ENCODE measurements at regions not wholly inside any gene's neighbourhood (a gene's known extent, or its start where the extent isn't known, plus 50 kb on each side); places are given as distances from the start of the nearest gene placed in this dataset.

DNA sequence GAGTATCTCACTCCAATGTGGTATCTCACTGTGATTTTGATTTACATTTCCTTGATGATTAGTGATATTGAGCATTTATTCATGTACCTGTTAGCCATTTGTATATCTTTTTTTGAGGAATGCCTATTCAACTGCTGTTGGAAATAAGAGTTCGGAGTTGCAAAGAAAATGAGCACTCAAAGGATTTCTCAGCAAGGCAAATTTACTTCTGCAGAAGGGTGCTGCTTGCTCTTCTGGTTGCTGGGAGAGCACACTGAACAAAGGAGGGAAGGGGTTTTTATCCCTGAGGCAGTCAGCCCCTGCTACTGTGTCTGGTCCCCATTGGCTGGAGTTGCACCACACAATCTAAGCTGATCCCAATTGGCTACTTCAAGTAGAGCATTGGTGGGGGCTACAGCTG is 822.4 kb upstream of the ADGRB3 start:
- TF ChIP-seq, protein P1, sequence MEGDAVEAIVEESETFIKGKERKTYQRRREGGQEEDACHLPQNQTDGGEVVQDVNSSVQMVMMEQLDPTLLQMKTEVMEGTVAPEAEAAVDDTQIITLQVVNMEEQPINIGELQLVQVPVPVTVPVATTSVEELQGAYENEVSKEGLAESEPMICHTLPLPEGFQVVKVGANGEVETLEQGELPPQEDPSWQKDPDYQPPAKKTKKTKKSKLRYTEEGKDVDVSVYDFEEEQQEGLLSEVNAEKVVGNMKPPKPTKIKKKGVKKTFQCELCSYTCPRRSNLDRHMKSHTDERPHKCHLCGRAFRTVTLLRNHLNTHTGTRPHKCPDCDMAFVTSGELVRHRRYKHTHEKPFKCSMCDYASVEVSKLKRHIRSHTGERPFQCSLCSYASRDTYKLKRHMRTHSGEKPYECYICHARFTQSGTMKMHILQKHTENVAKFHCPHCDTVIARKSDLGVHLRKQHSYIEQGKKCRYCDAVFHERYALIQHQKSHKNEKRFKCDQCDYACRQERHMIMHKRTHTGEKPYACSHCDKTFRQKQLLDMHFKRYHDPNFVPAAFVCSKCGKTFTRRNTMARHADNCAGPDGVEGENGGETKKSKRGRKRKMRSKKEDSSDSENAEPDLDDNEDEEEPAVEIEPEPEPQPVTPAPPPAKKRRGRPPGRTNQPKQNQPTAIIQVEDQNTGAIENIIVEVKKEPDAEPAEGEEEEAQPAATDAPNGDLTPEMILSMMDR (conservative IDR thresholded peaks at IDR 0.05): no peak
- TF ChIP-seq EZH2 (IDR thresholded peaks at IDR 0.05; ENCODE audit: low read depth): no peak

All from PC-9 (cell line).